ENCODE measurements at regions not wholly inside any gene's neighbourhood (a gene's known extent, or its start where the extent isn't known, plus 50 kb on each side); places are given as distances from the start of the nearest gene placed in this dataset.

GRCh38 chr15:77698481-77698880 is 65.8 kb upstream of the LINGO1 start:
- TF ChIP-seq POLR2A (IDR thresholded peaks at IDR 0.05): no peak
- TF ChIP-seq, protein P1, sequence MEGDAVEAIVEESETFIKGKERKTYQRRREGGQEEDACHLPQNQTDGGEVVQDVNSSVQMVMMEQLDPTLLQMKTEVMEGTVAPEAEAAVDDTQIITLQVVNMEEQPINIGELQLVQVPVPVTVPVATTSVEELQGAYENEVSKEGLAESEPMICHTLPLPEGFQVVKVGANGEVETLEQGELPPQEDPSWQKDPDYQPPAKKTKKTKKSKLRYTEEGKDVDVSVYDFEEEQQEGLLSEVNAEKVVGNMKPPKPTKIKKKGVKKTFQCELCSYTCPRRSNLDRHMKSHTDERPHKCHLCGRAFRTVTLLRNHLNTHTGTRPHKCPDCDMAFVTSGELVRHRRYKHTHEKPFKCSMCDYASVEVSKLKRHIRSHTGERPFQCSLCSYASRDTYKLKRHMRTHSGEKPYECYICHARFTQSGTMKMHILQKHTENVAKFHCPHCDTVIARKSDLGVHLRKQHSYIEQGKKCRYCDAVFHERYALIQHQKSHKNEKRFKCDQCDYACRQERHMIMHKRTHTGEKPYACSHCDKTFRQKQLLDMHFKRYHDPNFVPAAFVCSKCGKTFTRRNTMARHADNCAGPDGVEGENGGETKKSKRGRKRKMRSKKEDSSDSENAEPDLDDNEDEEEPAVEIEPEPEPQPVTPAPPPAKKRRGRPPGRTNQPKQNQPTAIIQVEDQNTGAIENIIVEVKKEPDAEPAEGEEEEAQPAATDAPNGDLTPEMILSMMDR (IDR thresholded peaks at IDR 0.05): no peak

Data from esophagus squamous epithelium (tissue), 4 donors.